HG02642 (cell line): ENCODE measurements at regions not wholly inside any gene's neighbourhood (a gene's known extent, or its start where the extent isn't known, plus 50 kb on each side); places are given as distances from the start of the nearest gene placed in this dataset.

ENCODE experiments used
- ATAC-seq: cut with Tn5 transposase; IDR thresholded peaks from one replicate; pipeline ENCODE4 v1.9.1; 2021; ENCODE audit warnings: mild to moderate bottlenecking; ENCODE audit not compliant: unreplicated experiment, poor library complexity

DNA sequence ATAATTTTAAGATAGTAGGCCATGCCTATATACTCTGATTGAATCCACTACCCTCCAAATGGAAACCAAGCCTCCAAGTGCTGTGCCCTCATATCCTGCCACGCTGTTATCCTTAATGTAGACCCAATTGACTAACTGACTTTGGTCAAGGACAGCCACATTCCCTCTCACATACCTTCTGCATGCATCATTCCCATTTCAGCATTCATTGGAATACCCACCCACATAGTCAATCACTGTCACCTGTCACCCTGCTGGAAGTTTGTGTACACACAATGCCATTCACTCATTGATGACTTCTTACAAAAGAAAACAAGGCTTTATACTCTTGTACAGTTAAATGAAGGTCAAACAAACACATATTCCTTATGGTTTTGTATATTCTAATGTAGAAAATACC, 221.1 kb upstream of the PBX1 start:
- no peak for ATAC-seq

DNA sequence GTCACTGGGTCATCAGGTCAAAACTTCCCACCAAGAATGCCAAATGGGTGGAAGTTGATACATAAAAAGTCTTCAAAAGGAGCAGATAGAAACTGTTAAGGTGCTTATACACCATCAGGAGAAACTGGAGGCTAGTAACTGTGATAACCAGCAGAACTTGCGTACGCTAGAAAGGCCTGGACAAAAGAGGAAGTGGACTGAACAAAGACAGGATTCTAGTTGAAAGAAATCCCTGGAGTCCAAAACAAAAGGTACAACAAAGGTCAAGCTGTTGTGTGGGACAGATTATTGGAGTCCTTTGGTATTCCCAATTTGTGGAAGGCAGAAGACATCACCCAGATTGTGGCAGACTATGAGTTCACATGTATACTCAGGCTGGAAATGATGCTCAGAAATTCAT, 215.8 kb upstream of the PBX1 start:
- ATAC-seq, result no peak

DNA sequence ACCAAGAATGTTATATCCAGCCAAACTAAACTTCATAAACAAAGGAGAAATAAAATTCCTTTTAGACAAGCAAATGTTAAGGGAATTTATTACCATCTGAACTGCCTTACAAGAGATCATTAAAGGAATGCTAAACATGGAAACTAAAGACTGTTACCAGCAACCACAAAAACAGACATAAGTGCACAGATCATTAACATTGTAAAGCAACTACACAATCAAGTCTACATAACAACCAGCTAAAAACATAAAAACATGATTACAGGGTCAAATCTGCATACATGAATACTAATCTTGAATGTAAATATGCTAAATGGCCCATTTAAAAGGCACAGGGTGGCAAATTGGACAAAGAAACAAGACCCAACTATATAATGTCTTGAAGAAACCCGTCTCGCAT, 211.0 kb upstream of the PBX1 start:
- no peak for ATAC-seq

DNA sequence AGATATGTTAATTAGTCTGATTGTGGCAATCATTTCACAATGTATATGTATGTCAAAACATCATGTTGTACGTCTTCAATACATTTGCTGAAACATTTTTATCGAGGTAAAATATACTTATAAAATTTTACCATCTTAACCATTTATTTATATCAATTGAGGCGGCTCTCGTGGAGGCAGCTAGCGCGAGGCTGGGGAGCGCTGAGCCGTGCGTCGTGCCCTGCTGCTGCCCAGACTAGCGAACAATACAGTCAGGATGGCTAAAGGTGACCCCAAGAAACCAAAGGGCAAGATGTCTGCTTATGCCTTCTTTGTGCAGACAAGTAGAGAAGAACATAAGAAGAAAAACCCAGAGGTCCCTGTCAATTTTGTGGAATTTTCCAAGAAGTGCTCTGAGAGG, 202.5 kb upstream of the PBX1 start:
- no peak for ATAC-seq

DNA sequence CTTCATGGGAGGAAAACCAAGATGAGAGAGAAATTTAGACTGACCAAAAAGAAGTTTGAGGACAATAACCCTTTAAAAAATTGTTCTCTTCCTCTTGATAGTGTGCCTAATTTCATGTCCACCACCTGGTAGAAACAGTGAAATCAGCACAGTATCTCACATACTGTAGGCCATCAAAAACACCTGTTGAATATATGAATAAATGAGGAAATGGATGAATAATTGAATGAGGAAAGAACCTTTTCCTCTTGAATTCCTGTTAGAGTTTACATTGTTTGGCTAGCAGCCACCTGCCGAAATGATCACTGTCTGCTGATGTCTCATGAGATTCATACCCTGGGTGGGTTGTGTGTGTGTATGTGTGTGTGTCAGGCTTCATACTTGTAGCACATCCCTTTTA, 198.7 kb upstream of the PBX1 start:
- no peak for ATAC-seq

DNA sequence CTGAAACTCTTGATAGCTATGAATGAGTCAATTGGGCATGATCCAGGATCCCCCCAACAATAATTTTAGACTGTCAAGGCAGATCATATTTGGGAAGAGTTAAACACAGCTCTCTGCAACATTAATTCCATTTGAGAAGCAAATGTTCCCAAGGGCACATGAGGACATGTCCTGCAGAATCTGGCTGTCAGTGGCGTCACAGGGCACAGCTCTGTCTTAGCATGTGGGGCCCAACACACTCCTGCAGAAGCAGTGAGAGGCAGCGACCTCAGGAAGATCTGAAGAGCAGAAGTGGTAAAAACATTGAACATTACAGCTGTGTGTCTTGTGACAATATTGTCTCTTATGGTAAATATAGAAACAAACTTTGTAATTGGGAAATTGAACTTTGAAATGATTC, 197.1 kb upstream of the PBX1 start:
- no peak for ATAC-seq

DNA sequence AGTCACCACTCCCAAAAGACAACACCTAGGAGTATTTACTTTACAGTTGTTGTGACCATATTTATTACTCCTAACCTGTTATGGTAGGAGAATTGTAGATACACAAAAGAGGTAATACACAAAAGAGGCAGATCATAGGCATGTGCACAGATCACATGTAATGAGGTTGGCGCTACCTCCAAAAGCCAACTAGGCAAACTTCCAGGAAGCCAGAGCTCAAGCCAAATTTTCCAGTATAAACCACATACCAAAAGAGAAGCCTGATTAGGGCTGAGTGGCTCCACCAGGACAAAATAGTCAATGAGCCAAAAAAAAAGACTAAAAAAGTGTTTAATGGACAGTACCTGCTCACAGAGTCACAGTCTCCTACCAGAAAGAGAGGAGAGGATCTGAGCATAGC, 195.0 kb upstream of the PBX1 start:
- ATAC-seq, result no peak

DNA sequence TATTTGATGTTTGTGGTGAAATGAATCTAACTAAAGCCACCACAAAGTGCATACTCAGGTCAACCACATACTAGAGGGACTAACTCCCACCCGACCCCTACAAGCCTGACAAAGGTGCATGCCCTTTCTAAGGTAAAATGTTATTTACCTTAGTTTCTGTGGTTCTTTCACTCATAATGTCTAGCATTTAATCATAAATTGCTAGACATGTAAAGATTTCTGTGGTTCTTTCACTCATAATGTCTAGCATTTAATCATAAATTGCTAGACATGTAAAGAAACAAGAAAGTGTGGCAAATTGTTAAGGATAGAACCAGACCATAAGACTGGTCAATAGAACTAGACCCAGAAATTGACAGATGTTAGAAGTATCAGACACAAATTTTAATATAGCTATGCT, 193.0 kb upstream of the PBX1 start:
- ATAC-seq, result no peak

DNA sequence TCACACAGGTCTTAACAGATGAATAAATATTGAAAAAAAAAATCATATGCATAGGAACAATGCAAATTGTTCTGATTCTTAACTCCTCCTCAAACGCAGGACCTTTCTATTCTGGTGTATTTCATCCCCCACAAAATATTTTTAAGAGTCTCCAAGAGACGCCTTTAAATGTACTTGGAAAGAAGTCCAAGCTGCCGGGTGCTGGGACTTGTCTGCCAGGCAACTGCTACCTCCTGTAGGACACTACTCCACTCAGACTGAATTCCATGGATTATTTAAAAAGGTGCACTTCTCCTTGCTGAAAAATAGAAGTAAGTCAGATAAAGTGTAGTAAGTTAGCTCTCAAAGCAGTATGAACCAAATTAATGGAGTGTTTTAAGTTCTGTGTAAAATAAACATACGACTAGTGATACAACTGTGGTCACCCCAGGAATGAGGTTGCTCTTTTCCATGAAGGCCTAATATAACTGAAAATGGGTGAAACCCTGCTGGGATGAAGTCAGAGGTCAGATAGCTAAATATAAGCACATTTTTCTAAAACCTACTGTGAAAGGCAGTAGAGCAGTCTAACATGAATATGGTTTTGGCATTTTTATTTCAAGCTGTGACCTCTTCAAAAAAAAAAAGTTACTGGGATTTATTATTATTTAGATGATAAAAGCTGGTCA, 189.2 kb upstream of the PBX1 start:
- no peak for ATAC-seq

DNA sequence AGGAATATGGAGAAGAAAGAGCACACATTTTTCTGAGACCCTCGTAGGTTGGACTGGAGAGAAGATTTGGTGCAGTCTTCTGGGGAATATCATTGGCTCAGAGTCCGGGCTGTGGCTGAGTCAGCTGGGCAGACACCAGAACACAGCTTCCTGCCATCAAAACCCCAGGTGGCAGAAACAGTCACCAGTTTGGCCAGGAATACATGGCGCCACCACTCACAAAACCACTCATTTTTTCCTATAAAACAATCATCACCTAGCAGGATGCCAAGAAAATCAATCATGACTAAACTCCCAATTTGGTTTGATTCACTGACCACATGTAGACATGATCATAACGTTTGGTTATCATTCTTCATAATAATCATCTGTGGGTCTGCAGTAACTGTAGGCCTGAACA, 178.1 kb upstream of the PBX1 start:
- ATAC-seq, result no peak

DNA sequence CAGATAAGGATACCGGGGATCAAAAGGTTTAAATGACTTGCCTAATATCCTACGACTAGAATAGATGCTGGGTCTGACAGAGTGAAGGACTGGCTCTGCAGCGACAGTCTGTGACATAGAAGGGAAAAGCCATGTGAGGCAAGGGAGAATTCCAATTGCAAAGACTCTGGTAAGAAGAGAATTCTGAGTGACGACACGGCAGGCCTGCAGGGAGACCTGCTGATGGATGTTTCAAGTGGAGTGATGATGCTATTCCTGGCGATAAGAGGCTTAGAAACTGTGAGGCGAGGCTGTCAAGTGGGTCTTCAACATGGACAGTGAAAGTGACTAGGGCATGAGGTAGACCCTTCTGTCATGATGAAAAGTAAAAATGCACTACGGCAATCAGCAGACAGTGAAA, 176.6 kb upstream of the PBX1 start:
- ATAC-seq, result no peak

DNA sequence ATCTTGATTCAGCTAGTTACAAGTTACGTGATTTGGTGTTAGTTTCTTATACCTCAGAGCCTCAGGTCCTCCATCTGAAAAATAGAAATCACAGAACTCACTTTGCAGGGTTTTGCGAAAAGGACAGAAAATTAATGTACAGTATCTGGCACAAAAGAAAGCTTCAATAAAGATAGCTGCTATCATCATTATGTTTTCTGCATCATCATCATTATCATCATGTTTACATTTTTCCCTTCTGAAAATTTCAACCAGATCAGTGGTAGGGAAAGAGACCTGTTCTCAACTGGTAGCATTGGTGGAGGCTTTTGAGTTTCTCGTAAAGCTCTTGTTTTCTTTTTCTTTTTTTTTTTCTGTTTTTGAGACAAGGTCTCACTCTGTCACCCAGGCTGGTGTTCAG, 174.7 kb upstream of the PBX1 start:
- no peak for ATAC-seq

DNA sequence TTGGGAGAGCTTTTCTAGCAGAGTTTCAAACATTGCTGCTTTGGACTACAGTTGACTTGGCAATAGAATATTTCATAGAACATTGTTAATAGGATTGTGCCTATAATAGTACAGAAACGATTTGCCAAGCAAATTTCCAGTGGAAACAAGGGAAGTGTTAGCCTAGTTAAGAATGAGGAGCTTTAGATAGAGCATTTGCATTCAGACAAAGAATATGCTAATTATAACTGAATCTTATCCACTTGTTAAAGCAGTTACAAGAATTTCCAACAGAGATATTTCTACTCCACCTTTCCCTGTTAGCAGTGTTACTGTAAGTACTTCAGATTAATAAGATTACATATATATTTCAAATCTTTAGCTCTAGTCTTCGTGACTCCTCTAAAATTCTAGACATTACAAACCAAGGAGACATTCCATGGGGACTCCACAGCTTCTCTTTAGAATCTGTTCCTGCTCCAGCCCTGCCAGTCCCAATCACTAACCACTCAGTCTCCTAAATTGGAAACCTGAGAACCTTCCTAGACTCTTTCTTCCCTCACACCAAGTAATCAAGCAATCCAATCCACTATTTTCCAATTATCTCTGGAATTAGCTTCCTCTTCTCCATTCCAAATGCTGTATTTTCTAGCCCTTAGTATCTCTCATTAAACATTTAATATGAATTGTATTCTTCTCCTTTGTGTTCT, 141.8 kb upstream of the PBX1 start:
- no peak for ATAC-seq

DNA sequence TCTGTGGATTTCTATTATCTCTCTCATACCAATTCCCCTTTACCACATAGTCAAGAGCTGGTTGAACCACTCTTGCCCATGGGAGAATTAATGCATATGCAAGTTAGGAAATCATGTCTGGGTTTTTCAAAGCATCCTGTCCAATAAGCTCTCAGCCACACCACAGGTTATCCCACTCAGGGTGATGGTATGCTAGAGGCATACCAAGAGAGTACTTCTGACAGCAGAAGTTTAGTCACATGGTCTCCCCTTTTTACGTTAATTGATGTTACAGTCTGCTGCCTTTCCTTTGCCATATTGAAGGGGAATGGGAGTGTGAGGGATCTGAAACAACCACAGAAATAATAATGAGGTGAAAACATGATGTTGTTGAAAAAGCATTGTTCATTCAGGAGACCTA, 135.8 kb upstream of the PBX1 start:
- ATAC-seq, result no peak

DNA sequence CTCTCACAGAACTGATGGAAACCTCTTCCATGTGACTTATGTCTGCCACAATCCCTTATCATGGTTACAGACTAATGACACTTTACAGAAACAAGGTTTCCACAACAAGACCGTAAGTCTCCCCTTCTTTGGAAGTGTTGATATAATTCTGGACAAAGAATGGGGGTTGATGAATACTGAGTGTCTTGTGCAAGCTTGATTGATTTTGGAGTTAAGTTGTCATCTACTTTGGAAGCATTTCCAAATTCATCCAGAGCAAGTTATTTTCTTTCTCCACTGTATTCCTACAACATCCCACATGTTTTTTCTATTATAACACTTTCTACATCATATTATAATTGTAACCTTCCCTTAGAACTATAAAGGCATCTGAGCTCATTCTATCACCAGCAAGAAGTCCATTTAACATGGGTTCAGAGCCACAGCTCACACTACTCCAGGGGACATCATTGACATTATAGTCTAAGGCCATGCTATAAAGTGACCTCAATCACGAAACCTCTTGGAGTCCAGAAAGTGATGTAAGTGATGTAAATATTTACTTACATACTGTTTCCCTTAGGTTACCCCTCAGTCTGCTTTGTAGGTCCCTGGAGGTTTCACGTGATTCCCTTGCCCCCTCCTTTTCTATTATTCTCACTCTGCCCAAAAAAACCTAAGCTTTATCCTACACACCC, 125.7 kb upstream of the PBX1 start:
- ATAC-seq, result no peak

DNA sequence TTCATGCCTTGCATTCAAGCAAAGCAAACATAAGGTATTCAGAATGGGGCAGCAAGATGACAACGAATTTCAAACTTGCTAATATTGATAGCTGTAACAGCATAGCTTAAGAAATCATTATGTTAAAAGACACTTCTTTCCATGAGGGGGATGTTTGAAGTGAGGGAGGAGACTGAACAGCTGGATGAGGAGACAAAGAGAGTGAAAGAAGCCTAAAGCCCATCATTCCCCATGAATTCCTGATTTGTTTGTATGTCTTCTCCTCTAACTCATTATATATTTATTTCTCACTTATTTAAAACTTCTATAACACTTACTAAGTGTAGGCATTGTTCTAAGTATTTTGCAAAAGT, 125.2 kb upstream of the PBX1 start:
- ATAC-seq, result no peak

DNA sequence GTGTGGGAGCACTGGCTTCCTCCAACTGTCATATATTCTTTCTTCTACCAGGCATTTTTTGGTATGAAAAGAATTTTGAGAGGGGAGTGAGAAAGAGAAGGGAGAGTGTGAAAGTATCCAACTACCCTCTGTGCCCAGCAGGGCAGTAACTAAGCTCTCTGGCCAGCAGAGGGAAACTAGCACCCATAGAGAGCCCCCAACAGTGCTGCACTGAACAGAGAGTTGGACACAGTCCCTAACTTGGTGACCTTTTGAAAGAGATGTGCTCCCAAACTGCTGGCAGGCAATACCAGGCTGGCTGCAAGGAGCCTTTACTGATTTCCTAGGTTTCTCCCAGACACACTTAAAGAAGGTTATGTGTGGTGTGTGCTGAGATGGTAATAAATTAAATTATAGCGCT, 118.8 kb upstream of the PBX1 start:
- ATAC-seq, result no peak

DNA sequence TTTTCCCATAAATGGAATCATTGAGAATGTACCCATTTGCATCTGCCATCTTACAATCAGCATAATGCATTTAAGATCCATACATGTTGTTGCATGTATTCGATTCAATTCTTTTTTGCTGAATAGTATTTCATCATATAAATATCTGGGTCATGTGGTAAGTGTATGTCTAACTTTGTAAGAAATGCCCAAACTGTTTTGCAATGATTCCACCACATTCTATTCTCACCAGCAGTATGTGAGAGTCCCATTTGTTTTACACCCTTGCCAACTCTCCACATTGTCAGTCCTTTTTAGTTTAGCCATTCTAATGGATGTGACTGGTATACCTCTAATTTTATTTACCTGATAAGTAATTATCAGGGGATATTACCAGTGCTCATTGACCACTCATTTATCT, 115.8 kb upstream of the PBX1 start:
- ATAC-seq, result no peak

DNA sequence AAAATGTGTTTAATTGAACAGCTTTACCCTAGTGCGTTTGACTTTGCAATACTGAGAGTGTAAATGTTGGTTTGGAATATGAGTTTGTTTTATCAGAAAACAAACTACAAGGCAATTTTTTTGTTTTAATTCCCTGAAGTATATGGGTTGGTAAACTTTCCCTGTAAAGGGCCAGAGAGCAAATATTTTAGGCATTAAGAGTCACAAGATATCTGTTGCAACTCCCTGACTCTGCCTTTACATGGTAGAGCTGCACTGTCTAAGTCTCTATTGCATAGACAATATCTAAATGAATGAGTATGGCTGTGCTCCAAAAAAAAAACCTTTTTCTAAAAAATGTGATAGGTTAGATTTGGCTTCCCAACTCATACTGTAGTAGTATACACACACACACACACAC, 115.1 kb upstream of the PBX1 start:
- no peak for ATAC-seq

DNA sequence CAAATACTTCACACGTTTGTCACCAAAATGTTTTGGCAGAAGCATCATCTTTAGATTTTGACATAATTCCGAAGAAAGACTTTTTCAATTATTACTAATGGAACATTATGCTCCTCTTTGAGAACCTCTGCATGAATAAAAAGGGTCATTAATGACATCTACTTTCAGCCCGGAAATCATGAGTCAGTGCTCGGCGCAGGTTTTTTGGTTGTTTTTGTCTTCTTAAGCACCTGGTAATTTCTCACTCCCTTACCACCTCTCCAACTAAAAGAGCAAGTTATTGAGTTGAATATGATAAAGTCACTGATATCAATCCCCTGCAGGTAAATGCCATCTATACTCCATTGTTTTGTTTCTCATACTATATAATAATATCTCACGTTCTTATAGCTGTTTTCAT, 113.0 kb upstream of the PBX1 start:
- no peak for ATAC-seq

DNA sequence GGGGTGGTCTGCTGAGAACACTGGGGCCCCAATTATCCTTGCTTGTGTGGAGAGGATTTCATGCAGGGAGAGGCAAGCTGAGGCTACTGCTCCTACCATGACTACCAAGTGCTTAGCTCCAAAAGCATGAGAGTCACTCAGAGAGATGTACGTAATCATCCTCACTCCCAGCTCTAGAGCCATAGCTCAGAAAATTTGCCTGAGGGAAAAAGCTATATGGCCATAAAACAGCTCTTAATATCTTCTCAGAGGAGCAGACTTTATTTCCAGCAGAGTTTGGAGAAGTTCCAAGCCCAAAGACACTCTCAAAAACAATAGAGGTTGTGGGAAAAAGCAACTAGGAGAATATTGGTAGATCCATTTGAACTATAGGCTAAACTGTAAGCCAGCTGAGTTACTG, 106.4 kb upstream of the PBX1 start:
- no peak for ATAC-seq

DNA sequence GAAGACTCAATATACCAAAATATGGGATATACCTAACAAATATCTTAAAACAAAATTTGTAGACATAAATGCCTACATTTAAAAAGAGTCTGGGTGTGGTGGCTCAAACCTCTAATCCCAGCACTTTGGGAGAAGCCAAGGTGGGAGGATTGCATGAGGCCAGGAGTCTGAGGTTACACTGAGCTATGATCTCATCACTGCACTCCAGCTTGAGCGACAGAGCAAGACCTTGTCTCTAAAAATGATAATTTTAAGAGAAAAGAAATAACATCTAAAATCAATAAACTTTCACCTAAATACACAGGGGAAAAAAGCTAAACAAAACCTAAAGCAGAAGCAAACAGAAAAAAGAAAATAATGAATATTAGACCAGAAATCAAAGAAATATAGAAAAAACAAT, 102.7 kb upstream of the PBX1 start:
- no peak for ATAC-seq
